Astrocyte of the spinal cord (primary cell): ENCODE measurements at regions not wholly inside any gene's neighbourhood (a gene's known extent, or its start where the extent isn't known, plus 50 kb on each side); places are given as distances from the start of the nearest gene placed in this dataset.

Source experiments
- DNase-seq: peaks from one replicate; pipeline ENCODE4 v3.0.0; 2011; ENCODE audit warnings: low read depth, low spot score
- H3K4me3 ChIP-seq: 2 replicates; pipeline ENCODE4 v1.5.1; 2011; ENCODE audit warnings: low read depth, mild to moderate bottlenecking, low read length, moderate library complexity
- CTCF ChIP-seq: IDR thresholded peaks from 2 replicates; pipeline ENCODE4 v1.5.1; 2012; ENCODE audit warnings: low read depth, mild to moderate bottlenecking, low read length, inconsistent platforms
- in situ Hi-C: cut with HindIII; loops from 2 replicates; pipeline ENCODE4 v1.10.0; 2017; ENCODE audit warnings: low sequenced_read_pairs

GRCh38 chr9:135334953-135335460, 144.6 kb upstream of the PPP1R26 start:
- H3K4me3 ChIP-seq, result no peak overlapping the region
- in situ Hi-C loops, result no loop called here
- no peak for TF ChIP-seq CTCF
- no peak for DNase-seq

GRCh38 chr9:135335691-135336181, 143.8 kb upstream of the PPP1R26 start:
- TF ChIP-seq CTCF, result no peak
- DNase-seq, result no peak
- in situ Hi-C loops, result no loop called here
- no peak overlapping the region for H3K4me3 ChIP-seq

DNA sequence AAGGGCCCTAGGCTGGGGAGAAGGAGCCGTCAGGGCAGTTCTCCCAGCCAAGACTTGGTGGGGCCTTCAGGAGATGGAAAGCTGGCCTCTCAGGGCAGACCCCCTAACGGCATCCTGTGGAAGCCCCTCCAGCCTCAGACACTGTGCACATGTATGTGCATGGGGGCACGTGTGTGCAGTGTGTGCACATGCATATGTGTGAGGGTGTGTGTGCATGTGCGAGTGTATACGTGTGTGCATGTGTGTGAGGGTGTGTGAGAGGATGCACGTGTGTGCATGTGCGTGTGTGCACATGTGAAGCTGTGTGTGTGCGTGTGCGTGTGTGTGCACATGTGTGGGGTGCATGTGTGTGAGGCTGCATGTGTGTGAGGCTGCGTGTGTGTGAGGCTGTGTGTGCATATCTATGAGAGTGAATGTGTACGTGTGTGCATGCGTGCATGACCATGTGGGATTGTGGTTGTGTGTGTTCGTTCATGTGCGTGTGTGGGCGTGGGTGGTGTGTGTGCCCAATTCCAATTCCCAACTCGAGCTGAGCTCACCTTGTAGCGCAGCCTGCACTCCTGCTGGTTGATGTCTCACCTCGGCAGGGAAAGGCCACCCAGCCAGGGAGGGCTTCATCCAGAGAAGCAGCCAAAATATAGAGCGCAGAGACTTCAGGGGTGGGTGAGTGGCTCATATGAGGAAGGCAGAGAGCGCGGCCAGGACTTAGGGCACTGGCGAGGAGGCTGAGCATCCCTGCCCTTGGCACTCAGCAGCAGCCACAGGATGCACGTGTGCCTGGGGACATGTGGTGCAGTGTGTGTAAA, 142.7 kb upstream of the PPP1R26 start:
- DNase-seq, result no peak
- H3K4me3 ChIP-seq, result no peak overlapping the region
- TF ChIP-seq CTCF, result no peak
- in situ Hi-C loops, result no loop called here

GRCh38 chr9:135338546-135338945, 141.0 kb upstream of the PPP1R26 start:
- DNase-seq, result no peak
- no peak for TF ChIP-seq CTCF
- H3K4me3 ChIP-seq, result no peak overlapping the region
- in situ Hi-C loops, result no loop called here

- DNase-seq, result no peak
- no peak for TF ChIP-seq CTCF
- in situ Hi-C loops, result no loop called here
- no peak overlapping the region for H3K4me3 ChIP-seq
Observed at GRCh38 chr9:135339378-135339973, 140.1 kb upstream of the PPP1R26 start.

DNA sequence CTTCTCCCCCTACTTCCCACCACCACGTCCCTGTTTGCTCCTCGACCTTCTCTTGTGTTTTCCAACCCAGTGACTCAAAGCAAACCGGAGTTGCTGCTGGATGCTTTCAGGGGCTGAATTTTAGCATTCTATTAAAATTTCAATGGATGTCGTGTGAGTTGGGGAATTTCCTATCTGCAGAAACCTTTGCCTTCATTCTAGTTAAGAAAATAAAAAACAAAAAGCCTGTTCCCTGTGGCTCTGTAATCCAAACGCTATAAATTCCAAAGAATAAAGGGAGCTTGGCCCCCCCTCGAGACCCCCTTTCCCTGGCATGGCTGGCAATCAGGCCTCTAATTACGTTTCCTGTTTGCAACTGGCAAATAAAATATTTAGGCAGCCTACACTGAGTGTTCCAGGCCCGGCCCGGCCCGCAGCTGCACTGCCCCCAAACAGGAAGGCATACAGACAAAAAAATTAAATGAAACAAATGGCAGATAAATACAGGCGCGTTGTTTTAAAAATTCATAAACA, 139.4 kb upstream of the PPP1R26 start:
- in situ Hi-C loops, result no loop called here
- DNase-seq, result no peak

More for the DNA sequence above, 139.4 kb upstream of the PPP1R26 start:
- no peak for TF ChIP-seq CTCF
- no peak overlapping the region for H3K4me3 ChIP-seq
